Epithelial cell of proximal tubule (primary cell): ENCODE measurements at regions not wholly inside any gene's neighbourhood (a gene's known extent, or its start where the extent isn't known, plus 50 kb on each side); places are given as distances from the start of the nearest gene placed in this dataset.
"Not testable (repeated sequence)": the region's sequence is repeated elsewhere in the genome, so short reads cannot be mapped to it uniquely, and the experiment has no call there.

Experiments used
- DNase-seq: peaks from one replicate; pipeline ENCODE4 v3.0.0-alpha.2; 2011; ENCODE audit warnings: low read depth
- H3K4me3 ChIP-seq: 2 replicates; pipeline ENCODE4 v1.5.1; 2011; ENCODE audit warnings: low read depth, mild to moderate bottlenecking, low read length
- TF ChIP-seq, protein P1 (sequence below): conservative IDR thresholded peaks from 2 replicates; pipeline ENCODE4 v1.5.1; 2012; ENCODE audit warnings: low read depth, mild to moderate bottlenecking, low read length

DNA sequence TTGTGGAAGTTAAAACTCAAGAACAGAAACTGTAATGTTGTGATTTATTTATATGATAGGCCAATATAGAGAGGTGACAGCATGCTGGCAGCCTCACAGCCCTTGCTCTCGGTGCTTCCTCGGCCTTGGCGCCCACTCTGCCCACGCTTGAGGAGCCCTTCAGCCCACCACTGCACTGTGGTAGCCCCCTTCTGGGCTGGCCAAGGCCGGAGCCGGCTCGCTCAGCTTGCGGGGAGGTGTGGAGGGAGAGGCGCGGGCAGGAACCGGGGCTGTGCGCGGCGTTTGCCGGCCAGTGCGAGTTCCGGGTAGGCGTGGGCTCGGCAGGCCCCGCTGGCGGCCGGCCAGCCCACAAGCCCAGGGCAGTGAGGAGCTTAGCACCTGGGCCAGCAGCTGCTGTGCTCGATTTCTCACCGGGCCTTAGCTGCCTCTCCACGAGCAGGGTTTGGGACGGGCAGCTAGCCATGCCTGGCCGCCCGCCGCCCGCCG lies 65.8 kb upstream of the SLC8A3 start:
- no peak for DNase-seq

DNA sequence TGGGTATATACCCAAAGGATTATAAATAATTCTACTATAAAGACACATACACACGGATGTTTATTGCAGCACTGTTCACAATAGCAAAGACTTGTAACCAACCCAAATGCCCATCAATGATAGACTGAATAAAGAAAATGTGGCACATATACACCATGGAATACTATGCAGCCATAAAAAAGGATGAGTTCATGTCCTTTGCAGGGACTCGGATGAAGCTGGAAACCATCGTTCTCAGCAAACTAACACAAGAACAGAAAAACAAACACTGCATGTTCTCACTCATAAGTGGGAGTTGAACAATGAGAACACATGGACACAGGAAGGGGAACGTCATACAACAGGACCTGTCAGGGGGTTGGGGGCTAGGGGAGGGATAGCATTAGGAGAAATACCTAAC lies 64.8 kb upstream of the SLC8A3 start:
- H3K4me3 ChIP-seq, DNase-seq: not testable (repeated sequence)

More for the DNA sequence above, 65.8 kb upstream of the SLC8A3 start:
- peak overlapping the region; percentile 54 for H3K4me3 ChIP-seq
- TF ChIP-seq, protein P1, sequence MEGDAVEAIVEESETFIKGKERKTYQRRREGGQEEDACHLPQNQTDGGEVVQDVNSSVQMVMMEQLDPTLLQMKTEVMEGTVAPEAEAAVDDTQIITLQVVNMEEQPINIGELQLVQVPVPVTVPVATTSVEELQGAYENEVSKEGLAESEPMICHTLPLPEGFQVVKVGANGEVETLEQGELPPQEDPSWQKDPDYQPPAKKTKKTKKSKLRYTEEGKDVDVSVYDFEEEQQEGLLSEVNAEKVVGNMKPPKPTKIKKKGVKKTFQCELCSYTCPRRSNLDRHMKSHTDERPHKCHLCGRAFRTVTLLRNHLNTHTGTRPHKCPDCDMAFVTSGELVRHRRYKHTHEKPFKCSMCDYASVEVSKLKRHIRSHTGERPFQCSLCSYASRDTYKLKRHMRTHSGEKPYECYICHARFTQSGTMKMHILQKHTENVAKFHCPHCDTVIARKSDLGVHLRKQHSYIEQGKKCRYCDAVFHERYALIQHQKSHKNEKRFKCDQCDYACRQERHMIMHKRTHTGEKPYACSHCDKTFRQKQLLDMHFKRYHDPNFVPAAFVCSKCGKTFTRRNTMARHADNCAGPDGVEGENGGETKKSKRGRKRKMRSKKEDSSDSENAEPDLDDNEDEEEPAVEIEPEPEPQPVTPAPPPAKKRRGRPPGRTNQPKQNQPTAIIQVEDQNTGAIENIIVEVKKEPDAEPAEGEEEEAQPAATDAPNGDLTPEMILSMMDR: no peak

DNA sequence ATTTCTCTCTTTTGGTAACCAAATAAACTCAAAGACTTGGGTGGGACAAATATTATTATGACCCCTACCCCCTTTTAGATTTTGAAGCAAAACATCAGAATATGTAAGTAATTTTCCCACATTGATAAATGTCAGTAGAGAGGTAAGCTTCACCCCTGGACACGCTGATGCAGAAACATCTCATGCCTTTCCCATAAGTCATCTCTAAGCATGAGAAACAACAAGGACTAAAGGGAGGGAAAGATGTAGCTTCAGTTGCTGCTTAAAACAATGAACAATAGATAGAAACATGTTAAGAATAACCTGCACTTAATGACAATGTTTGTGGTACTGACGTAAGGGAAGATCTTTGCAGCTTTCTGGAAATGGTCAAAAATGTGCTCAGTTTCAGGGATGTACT lies 56.3 kb upstream of the SLC8A3 start:
- no peak for DNase-seq
- H3K4me3 ChIP-seq: no peak overlapping the region
- TF ChIP-seq, protein P1: no peak

DNA sequence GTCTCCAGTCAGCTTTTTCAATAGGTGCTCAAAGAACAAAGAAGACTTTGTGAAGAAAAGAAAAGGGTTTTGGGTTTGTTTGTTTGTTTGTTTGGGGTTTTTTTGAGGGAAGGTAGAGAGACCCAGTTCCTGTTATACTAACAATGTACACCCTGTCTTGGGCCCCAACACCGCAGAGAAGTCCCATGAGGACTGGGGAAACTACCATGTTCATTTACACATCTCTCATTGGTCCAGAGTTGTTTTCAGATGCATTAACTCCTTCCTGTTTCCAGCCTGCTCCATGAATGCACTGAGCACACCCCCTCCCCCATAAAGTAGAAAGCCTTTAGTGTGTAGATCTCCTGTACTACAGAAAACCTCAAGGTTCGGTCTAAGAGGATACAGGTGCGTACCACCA lies 51.1 kb upstream of the SLC8A3 start:
- no peak for DNase-seq
- TF ChIP-seq, protein P1: no peak
- no peak overlapping the region for H3K4me3 ChIP-seq

DNA sequence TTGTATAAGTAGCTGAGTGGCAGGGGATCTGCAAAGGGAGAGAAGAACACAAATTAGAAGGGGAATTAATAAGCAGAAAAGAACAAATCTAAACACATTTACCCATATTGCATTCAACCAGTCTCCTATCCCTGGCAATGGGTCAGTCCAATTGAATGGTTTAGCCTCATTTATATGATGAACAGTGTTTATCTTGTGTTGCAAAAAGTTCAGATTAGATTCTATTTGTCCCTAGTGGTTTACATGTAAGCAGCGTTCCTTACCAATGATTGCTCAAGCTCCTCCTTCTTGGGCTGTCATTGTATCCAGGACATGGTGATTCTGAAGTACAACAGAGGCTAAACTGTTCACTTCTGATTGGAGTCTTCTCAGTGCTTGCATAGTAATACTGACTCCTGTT lies 49.9 kb upstream of the SLC8A3 start:
- not testable (repeated sequence) for DNase-seq, H3K4me3 ChIP-seq
